H9 (cell line): ENCODE measurements at regions not wholly inside any gene's neighbourhood (a gene's known extent, or its start where the extent isn't known, plus 50 kb on each side); places are given as distances from the start of the nearest gene placed in this dataset.

ENCODE experiments used
- DNase-seq: peaks from one replicate; pipeline ENCODE4 v3.0.0-alpha.2; 2017
- H2AFZ ChIP-seq: one replicate; pipeline ENCODE4 v1.6.1; 2013; ENCODE audit warnings: mild to moderate bottlenecking, low read length, control low read depth, moderate library complexity
- H2AK5ac ChIP-seq: 2 replicates; pipeline ENCODE4 v1.6.1; 2013; ENCODE audit warnings: low read length, control low read depth, mixed read lengths; ENCODE audit not compliant: insufficient read length
- H2BK120ac ChIP-seq: one replicate; pipeline ENCODE4 v1.6.1; 2013; ENCODE audit warnings: low read depth, mild to moderate bottlenecking, low read length, control low read depth, inconsistent platforms; ENCODE audit not compliant: poor library complexity, severe bottlenecking
- H2BK12ac ChIP-seq: 2 replicates; pipeline ENCODE4 v1.6.1; 2013; ENCODE audit warnings: low read length, control low read depth, mixed read lengths, low read depth; ENCODE audit not compliant: insufficient read length
- H2BK15ac ChIP-seq: 2 replicates; pipeline ENCODE4 v1.6.1; 2013; ENCODE audit warnings: low read depth, low read length, control low read depth
- H2BK20ac ChIP-seq: one replicate; pipeline ENCODE4 v1.6.1; 2013; ENCODE audit warnings: low read depth, mild to moderate bottlenecking, low read length, control low read depth, inconsistent platforms; ENCODE audit not compliant: poor library complexity, severe bottlenecking
- H2BK5ac ChIP-seq: 2 replicates; pipeline ENCODE4 v1.6.1; 2013; ENCODE audit warnings: low read length, control low read depth, mixed read lengths; ENCODE audit not compliant: insufficient read length
- H3K14ac ChIP-seq: 2 replicates; pipeline ENCODE4 v1.6.1; 2013; ENCODE audit warnings: low read length, control low read depth; ENCODE audit not compliant: insufficient read depth
- H3K18ac ChIP-seq: 2 replicates; pipeline ENCODE4 v1.6.1; 2013; ENCODE audit warnings: low read depth, mild to moderate bottlenecking, mixed read lengths, low read length, control low read depth; ENCODE audit not compliant: insufficient read length
- H3K23ac ChIP-seq: 2 replicates; pipeline ENCODE4 v1.6.1; 2013; ENCODE audit warnings: low read length, control low read depth, mixed read lengths, low read depth; ENCODE audit not compliant: insufficient read length
- H3K23me2 ChIP-seq: 2 replicates; pipeline ENCODE4 v1.6.1; 2013; ENCODE audit warnings: low read depth, mild to moderate bottlenecking, mixed read lengths, low read length, control low read depth; ENCODE audit not compliant: insufficient read length, poor library complexity, severe bottlenecking
- H3K27ac ChIP-seq: 2 replicates; pipeline ENCODE4 v1.5.1; 2013; ENCODE audit warnings: low read length, control low read depth, mixed read lengths, low read depth; ENCODE audit not compliant: insufficient read length
- H3K27me3 ChIP-seq: 2 replicates; pipeline ENCODE4 v1.6.1; 2013; ENCODE audit warnings: low read length, control low read depth, inconsistent platforms; ENCODE audit not compliant: insufficient read depth
- H3K4ac ChIP-seq: 2 replicates; pipeline ENCODE4 v1.6.1; 2013; ENCODE audit warnings: low read depth, mild to moderate bottlenecking, control low read depth, inconsistent platforms, low read length, moderate library complexity
- H3K4me1 ChIP-seq: 2 replicates; pipeline ENCODE4 v1.6.1; 2013; ENCODE audit warnings: low read length, control low read depth, inconsistent platforms; ENCODE audit not compliant: insufficient read depth
- H3K4me2 ChIP-seq: 2 replicates; pipeline ENCODE4 v1.6.1; 2013; ENCODE audit warnings: low read length, control low read depth, mixed read lengths; ENCODE audit not compliant: insufficient read length, insufficient read depth
- H3K56ac ChIP-seq: 2 replicates; pipeline ENCODE4 v1.6.1; 2013; ENCODE audit warnings: low read depth, mild to moderate bottlenecking, mixed read lengths, low read length, control low read depth; ENCODE audit not compliant: insufficient read length
- H3K79me1 ChIP-seq: 2 replicates; pipeline ENCODE4 v1.6.1; 2013; ENCODE audit warnings: low read depth, mild to moderate bottlenecking, moderate library complexity, low read length, control low read depth, inconsistent platforms; ENCODE audit not compliant: insufficient read depth, poor library complexity, severe bottlenecking
- H3K79me2 ChIP-seq: 2 replicates; pipeline ENCODE4 v1.6.1; 2013; ENCODE audit warnings: low read length, control low read depth, inconsistent platforms; ENCODE audit not compliant: insufficient read depth
- H3K9ac ChIP-seq: 2 replicates; pipeline ENCODE4 v1.6.1; 2013; ENCODE audit warnings: low read length, control low read depth, mixed read lengths; ENCODE audit not compliant: insufficient read length; ENCODE audit errors: extremely low read depth
- H3K9me3 ChIP-seq: one replicate; pipeline ENCODE4 v1.6.1; 2013; ENCODE audit warnings: low read depth, low read length, inconsistent platforms; ENCODE audit not compliant: control insufficient read depth
- H3T11ph ChIP-seq: one replicate; pipeline ENCODE4 v1.6.1; 2013; ENCODE audit warnings: mild to moderate bottlenecking, low read length, control low read depth, inconsistent platforms
- H4K20me1 ChIP-seq: one replicate; pipeline ENCODE4 v1.6.1; 2013; ENCODE audit not compliant: control insufficient read depth, insufficient read length, insufficient read depth
- H4K5ac ChIP-seq: 2 replicates; pipeline ENCODE4 v1.6.1; 2013; ENCODE audit warnings: low read depth, mild to moderate bottlenecking, mixed read lengths, low read length, control low read depth; ENCODE audit not compliant: insufficient read length
- H4K8ac ChIP-seq: replicated peaks from 2 replicates; pipeline ENCODE4 v1.6.1; 2013; ENCODE audit warnings: low read length, control low read depth, mixed read lengths, low read depth; ENCODE audit not compliant: insufficient read length
- H4K91ac ChIP-seq: 2 replicates; pipeline ENCODE4 v1.6.1; 2013; ENCODE audit warnings: low read depth, mild to moderate bottlenecking, moderate library complexity, mixed read lengths, low read length, control low read depth; ENCODE audit not compliant: insufficient read length
- H3K27ac Mint-ChIP-seq, 3 experiments: 2 replicates in 2 of 3; 3 replicates in 1 of 3; pipeline ENCODE4 v1.8.0; 2020 to 2021; ENCODE audit warnings: mixed read lengths in 3 of 3, mild to moderate bottlenecking in 1 of 3, moderate library complexity in 1 of 3
- H3K27me3 Mint-ChIP-seq: 2 replicates; pipeline ENCODE4 v1.8.0; 2021; ENCODE audit warnings: low read depth, mild to moderate bottlenecking, moderate library complexity, mixed read lengths
- H3K36me3 Mint-ChIP-seq, 3 experiments: 2 replicates in 2 of 3; 3 replicates in 1 of 3; pipeline ENCODE4 v1.8.0; 2020 to 2021; ENCODE audit warnings: low read depth in 3 of 3, mixed read lengths in 3 of 3; ENCODE audit not compliant: insufficient read depth in 1 of 3
- H3K4me1 Mint-ChIP-seq, 2 experiments: 2 replicates each; pipeline ENCODE4 v1.8.0; 2020; ENCODE audit warnings: mixed read lengths in 2 of 2
- H3K4me3 Mint-ChIP-seq, 2 experiments: 2 replicates in 1 of 2; 3 replicates in 1 of 2; pipeline ENCODE4 v1.8.0; 2020 to 2021; ENCODE audit warnings: mild to moderate bottlenecking in 2 of 2, mixed read lengths in 2 of 2, moderate library complexity in 1 of 2
- H3K9me3 Mint-ChIP-seq, 2 experiments: 2 replicates in 1 of 2; 3 replicates in 1 of 2; pipeline ENCODE4 v1.8.0; 2020; ENCODE audit warnings: mild to moderate bottlenecking in 2 of 2, mixed read lengths in 2 of 2, moderate library complexity in 1 of 2
- WGBS: extraction: QIAGEN DNeasy Blood & Tissue Kit; methylation state at CpG from one replicate; pipeline ENCODE4 v1.1.7; 2013; ENCODE audit warnings: missing lambda C conversion rate, low lambda C conversion rate, mixed read lengths; ENCODE audit not compliant: insufficient read length; ENCODE audit errors: extremely low coverage; 5-methylcytosine and 5-hydroxymethylcytosine counted together
- TF ChIP-seq, protein P1 (sequence below): fragments of 200-600 bp; sonication (generic); conservative IDR thresholded peaks from 3 replicates; pipeline ENCODE4 v1.8.0; 2021; ENCODE audit warnings: antibody characterized with exemption, mild to moderate bottlenecking

DNA sequence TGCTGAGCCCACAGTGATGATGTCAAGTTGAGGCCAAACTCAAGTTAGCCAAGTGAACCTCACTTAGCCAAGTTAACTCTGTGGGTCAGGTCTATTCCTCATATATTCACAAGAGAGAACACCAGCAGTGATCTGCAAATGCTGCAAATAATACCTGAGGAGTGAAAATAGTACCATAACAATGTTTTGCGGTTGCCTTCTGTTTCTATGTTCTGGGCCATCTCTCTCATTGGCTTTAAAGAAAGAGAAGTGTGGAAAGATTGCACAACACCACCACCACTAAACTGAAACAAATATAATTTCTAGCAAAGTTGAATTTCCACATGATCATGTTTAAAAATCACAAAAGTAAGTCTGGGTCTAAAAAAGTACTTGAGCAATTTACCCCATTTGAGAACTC is 211.1 kb upstream of the GALNT5 start:
- H4K91ac ChIP-seq = no peak overlapping the region
- H3K9me3 Mint-ChIP-seq = no peaks in the 10 kb centered on the region
- H3K4me1 ChIP-seq = no peaks in the 10 kb centered on the region
- no peaks in the 10 kb centered on the region for H3K4me1 Mint-ChIP-seq
- H3K9me3 ChIP-seq = no peaks in the 10 kb centered on the region
- no CpG with 5 or more reads among the region's 1 CpG for WGBS
- H3K27ac Mint-ChIP-seq = no peak overlapping the region; a peak in 1 of 7 replicates
- H2BK15ac ChIP-seq = no peak overlapping the region
- no peak overlapping the region for H3K56ac ChIP-seq
- no peaks in the 10 kb centered on the region for H3K27me3 ChIP-seq
- no peak overlapping the region for H4K5ac ChIP-seq
- H2BK12ac ChIP-seq = no peak overlapping the region
- no peak overlapping the region for H3K23ac ChIP-seq
- H3K27ac ChIP-seq = no peak overlapping the region
- H2BK120ac ChIP-seq = no peak overlapping the region
- no peaks in the 10 kb centered on the region for H3K36me3 Mint-ChIP-seq
- no peaks in the 10 kb centered on the region for H3K27me3 Mint-ChIP-seq
- H2BK5ac ChIP-seq = no peak overlapping the region
- no peaks in the 10 kb centered on the region for H4K20me1 ChIP-seq
- H2AK5ac ChIP-seq = no peak overlapping the region
- H3K14ac ChIP-seq = no peak overlapping the region
- H2BK20ac ChIP-seq = no peak overlapping the region
- H3K4me3 Mint-ChIP-seq = no peak overlapping the region
- no peak overlapping the region for H3K4me2 ChIP-seq
- TF ChIP-seq, protein P1, sequence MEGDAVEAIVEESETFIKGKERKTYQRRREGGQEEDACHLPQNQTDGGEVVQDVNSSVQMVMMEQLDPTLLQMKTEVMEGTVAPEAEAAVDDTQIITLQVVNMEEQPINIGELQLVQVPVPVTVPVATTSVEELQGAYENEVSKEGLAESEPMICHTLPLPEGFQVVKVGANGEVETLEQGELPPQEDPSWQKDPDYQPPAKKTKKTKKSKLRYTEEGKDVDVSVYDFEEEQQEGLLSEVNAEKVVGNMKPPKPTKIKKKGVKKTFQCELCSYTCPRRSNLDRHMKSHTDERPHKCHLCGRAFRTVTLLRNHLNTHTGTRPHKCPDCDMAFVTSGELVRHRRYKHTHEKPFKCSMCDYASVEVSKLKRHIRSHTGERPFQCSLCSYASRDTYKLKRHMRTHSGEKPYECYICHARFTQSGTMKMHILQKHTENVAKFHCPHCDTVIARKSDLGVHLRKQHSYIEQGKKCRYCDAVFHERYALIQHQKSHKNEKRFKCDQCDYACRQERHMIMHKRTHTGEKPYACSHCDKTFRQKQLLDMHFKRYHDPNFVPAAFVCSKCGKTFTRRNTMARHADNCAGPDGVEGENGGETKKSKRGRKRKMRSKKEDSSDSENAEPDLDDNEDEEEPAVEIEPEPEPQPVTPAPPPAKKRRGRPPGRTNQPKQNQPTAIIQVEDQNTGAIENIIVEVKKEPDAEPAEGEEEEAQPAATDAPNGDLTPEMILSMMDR = no peak
- H3K18ac ChIP-seq = no peak overlapping the region
- no peak for DNase-seq
- no peak overlapping the region for H3T11ph ChIP-seq
- no peak overlapping the region for H4K8ac ChIP-seq
- H3K23me2 ChIP-seq = no peaks in the 10 kb centered on the region
- H3K9ac ChIP-seq = no peak overlapping the region
- H3K4ac ChIP-seq = no peak overlapping the region
- no peak overlapping the region for H2AFZ ChIP-seq
- H3K79me1 ChIP-seq = no peaks in the 10 kb centered on the region
- H3K79me2 ChIP-seq = no peaks in the 10 kb centered on the region
